ENCODE measurements at regions not wholly inside any gene's neighbourhood (a gene's known extent, or its start where the extent isn't known, plus 50 kb on each side); places are given as distances from the start of the nearest gene placed in this dataset.

DNA sequence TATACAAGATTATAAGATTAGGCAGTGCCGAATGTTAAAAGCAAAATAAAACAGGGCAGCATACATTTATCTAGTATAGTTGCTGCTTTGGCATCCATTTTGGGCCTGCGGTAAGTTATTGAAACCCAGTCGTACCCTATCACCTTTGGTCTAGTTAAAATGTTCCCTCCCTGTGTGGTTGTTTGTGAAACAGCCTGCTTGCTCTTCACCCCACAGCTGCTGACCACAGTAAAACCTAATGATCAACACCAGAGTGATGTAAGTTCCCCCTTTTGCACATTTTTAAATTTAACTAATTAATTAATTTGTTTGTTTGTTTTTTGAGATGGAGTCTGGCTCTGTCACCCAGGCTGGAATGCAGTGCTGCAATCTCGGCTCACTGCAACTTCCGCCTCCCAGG lies 50.3 kb upstream of the TXNDC5 start:
- DNase-seq (ENCODE audit: low spot score), result peak; percentile 34
- TF ChIP-seq, protein P1, sequence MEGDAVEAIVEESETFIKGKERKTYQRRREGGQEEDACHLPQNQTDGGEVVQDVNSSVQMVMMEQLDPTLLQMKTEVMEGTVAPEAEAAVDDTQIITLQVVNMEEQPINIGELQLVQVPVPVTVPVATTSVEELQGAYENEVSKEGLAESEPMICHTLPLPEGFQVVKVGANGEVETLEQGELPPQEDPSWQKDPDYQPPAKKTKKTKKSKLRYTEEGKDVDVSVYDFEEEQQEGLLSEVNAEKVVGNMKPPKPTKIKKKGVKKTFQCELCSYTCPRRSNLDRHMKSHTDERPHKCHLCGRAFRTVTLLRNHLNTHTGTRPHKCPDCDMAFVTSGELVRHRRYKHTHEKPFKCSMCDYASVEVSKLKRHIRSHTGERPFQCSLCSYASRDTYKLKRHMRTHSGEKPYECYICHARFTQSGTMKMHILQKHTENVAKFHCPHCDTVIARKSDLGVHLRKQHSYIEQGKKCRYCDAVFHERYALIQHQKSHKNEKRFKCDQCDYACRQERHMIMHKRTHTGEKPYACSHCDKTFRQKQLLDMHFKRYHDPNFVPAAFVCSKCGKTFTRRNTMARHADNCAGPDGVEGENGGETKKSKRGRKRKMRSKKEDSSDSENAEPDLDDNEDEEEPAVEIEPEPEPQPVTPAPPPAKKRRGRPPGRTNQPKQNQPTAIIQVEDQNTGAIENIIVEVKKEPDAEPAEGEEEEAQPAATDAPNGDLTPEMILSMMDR (IDR thresholded peaks at IDR 0.05; ENCODE audit: extremely low read depth, missing control alignments), result no peak
